Stimulated activated CD8-positive, alpha-beta memory T cell treated with anti-CD3 and anti-CD28 coated beads, Interleukin-12 subunit alpha, Interleukin-12 subunit beta, amount 100 ng/mL, for 1 hour (primary cell): ENCODE measurements at regions not wholly inside any gene's neighbourhood (a gene's known extent, or its start where the extent isn't known, plus 50 kb on each side); places are given as distances from the start of the nearest gene placed in this dataset.

Source experiments
- DNase-seq: peaks from one replicate; pipeline ENCODE4 v3.0.0-alpha.2; 2020; ENCODE audit warnings: low read depth

DNA sequence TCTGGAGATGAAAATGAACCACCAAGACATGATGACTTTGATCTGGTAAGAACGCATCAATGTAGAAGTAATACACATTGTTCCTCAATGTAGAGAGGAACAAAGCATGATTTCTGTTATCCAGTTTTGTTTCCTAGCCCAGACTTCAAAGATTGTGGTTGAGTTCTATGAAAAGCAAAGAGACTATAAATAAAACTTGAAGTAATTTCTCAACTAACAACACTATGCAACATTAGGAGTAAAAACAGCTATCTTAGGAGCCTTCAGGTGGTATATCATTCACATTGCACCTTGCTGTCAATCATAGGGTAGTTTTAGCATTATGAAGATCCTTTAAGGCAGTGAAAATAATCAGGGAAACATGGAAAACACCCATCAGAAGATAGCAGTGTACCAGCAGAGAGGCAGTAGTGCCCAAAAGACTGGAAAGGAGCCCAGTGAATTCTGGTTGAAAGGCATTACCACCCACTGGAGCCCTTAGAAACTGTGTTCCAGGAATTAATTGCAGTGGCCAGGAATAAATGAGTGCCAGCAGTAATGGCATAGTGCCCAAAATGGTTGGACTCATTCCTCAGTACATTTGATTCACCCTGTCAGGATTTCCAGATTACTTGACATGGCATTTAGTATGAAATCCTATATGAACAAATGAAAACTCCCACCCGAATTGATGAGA lies 300.7 kb upstream of the CXXC4 start:
- DNase-seq: no peak

GRCh38 chr4:104811727-104812126 lies 317.0 kb upstream of the CXXC4 start:
- DNase-seq: no peak

DNA sequence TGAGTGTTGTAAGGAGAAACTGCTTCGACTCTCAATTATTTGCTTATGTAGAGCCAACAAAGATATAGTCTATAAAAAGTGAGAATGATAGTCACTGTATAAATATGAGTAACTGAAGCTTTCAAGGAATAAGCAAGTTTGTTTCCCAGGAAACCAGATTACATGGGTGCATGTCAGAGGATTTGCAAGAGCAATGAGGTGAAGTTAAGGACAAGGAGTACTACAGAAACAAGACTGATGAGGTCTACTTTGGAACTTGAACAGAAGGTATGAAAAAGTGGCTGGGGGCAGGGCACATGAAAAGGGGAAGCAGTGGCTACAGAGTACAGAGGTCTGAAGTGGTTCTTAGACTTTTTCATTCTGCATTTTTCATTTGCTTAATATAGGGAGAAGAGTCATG lies 321.0 kb upstream of the CXXC4 start:
- DNase-seq: no peak

DNA sequence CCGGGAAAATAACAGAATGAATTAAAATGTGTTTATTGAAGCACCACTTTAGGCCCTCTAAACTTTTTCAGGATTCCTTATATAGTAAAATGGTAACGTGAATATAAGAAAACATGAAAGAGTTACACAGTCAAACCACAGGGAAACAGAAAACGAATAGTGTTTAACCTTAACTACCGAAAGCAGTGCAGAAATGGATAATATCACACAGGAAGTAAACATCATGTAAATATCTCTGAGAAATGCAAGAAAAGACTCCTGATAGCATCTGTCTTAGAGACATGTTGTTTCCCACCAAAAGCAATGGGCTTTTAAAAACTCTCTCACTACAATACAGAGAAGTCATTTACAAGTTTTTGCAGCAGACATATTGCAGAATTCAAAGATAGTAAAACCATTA lies 323.9 kb upstream of the CXXC4 start:
- DNase-seq: no peak

GRCh38 chr4:104826171-104826570 lies 320.5 kb upstream of the TET2 start:
- no peak for DNase-seq

DNA sequence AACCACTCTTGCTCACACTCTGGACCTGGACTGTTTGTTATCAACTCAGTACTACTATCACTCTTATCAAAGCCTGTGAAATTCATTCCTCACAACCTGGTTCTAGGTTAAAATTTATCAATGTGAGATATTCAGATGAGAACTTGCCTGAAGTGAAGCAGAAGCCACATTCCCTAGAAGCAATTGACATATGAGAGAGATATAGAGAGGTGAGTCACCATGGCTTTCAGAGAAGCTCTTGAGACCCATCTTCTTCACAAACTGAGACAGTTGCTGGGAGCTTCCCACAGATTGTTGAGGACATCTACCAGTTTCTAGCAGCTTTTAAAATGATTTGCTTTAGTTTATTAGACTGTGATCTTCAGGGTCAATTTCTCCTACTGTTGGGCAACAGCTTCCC lies 316.9 kb upstream of the TET2 start:
- no peak for DNase-seq

DNA sequence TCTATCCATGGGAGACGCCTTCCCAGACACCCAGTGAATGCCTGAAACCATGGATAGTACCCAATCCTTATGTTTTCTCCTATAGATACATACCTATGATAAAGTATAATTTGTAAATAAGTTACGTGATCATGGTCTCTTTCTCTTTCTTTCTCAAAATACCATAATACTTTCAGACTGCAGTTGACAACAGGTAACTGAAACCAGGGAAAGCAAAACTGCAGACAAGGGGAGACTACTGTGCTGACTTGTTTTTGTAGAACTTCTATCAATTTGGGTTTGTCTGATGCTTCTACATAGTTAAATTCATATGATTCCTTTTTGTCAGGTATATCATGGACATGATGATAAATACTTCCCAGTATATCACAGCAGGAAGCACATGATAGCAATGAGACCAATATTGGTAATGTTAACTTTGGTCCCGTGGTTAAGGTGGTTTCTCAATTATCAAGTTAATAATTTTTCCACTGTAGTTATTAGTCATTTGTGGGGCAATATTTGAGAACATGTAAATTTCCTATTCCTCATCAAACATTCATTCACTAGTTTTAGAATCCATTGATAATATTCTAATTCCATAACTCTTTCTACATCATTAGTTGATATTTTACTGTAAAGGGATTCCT lies 298.0 kb upstream of the TET2 start:
- DNase-seq: no peak

DNA sequence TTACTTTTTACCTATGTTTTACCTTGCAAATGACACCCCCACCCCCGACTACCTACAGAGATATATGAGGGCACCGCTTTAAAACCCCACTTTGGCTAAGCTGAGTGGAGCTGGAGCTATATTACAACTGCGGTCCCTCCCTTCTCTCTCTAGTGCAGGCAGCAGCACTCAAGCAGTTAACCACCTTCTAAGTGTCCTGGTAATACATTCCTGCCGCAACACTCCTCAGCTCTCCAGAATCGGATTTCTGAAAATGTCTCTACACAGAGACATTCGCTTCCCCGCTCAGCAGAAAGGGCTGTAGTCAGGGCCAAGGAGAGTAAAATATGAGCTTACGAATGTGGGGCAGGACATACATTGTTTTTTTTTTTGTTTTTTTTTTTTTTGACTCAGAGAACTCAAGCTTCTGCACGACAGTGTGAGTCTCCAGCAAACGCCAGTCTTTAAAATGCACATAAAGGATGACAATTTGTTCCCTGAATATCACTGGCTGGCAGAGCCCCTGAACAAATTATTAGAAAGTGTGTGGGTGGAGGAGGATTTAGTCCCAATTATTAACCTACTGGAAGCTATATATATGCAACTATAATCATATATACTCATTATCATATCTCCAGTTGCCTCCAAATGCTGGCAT lies 287.0 kb upstream of the TET2 start:
- no peak for DNase-seq

GRCh38 chr4:104860238-104861123 lies 286.2 kb upstream of the TET2 start:
- DNase-seq: peak; percentile 25

DNA sequence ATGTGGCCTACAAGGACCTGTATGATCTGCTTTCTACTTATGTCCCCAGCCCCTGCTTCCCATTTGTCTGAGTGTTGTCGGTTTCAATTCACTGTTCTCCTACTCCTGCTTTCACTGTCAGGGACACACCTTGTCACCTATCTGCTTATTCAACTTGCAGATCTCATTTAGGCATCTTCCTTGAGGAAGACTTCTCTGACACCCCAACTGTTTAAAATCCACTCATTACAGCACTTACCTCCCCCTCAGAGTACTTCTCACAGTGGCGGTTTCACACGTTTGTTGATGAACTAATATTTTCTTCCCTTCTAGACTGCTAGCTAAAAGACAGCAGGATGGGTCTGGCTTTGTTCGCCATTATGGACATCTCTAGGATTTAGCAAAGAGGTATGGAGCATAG lies 279.9 kb upstream of the TET2 start:
- no peak for DNase-seq

DNA sequence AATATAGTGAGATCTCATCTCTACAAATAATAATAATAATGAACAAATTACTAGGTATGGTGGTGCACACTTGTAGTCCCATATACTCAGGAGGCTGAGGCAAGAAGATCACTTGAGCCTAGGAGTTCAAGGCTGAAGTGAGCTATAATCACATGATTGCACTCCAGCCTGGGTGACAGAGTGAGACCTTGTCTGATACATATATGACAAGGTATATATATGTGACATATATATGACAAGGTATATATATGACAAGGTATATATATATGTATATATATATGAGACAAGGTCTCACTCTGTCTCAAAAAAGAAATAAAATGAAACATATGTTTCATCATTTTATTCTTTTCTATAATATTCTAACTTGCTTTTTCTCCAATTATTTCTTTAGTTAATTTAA lies 278.1 kb upstream of the TET2 start:
- no peak for DNase-seq

DNA sequence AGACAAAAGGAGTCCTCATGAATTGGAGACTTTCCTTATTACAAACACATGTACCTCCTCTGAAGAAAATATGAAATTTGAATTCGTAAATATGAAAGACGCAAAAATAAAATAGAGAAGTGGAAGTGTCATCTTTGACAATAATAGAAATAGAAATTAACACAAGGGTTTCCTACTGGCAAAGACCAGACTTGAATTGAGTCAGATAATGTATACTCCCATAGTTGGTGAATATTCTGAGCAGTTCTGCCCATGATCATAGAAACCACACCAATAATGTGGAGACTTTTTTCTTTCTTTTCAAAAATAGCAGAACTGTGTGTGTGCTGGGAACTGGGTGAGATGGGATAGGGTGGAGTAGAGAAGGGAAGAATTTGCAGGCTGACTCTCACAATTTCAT lies 277.7 kb upstream of the TET2 start:
- no peak for DNase-seq

DNA sequence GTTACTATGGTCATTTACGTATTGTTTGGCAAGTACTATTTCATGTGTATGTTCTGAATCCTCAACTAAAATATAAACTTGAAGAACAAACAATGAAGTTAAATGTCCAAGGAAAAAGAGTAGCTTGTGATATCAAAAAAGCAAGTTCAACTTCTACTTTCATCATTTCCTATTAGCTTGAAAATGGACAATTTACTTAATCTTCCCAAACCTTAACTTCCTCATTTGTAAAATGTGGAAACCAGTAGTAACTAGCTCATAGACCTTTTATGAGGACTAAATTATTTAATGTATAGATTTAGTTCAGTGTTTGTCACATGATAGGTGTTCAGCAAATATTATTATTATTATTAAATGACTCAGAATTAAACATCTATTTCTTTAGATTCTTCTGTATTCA lies 276.8 kb upstream of the TET2 start:
- DNase-seq: no peak

GRCh38 chr4:104870495-104871233 lies 276.0 kb upstream of the TET2 start:
- DNase-seq: no peak

GRCh38 chr4:104878936-104879335 lies 267.7 kb upstream of the TET2 start:
- DNase-seq: no peak

GRCh38 chr4:104879367-104879766 lies 267.3 kb upstream of the TET2 start:
- DNase-seq: no peak

DNA sequence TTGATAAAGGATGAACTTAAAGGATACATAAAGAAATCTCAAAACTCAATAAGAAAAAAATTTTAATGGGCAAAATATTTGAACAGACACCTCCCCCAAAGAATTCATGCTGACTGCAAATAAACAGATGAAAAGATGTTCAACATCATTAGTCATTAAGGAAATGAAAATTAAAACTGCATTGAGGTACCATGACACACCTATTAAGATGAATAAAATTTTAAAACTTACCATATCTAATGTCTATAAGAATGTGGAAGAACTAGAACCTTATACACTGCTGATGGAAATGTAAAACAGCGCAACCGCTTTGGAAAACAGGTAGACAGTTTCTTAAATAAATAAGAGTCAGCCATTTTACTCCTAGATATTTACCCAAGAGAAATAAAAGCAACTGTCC lies 266.8 kb upstream of the TET2 start:
- DNase-seq: no peak

DNA sequence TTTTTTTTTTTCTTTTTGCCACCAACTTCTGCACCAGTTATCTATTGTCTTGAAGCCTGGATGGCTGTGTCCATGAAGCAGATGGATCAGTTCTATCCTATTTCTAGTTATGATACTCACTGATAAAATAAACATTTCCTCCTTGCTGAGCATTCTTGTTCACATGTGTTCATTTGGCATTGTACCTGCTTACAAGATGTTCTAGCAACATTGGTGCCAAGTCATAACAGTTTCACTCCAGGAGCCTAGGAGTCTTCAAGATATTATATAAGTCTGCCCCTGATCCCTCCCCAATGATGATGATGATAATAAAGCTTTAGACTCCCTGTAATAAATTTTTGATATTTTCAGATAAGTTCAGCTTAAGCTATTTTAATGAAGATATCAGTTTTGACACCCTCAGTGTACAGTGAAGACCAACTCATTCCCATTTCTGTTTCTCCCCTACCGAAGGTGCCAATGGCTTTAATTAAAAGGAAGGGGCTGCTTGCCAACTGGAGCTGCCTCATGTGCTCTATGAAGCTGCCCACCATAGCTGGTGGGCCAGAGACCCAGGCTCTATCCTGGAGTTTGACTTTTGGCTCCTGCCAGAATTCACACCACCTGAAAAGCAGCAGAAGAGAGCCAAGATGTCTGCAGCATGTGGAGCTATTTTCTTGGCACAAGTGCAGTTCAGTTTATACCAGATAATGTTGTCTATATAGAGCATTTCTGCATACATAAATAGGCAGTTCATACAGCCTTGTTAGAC lies 265.4 kb upstream of the TET2 start:
- DNase-seq: no peak

DNA sequence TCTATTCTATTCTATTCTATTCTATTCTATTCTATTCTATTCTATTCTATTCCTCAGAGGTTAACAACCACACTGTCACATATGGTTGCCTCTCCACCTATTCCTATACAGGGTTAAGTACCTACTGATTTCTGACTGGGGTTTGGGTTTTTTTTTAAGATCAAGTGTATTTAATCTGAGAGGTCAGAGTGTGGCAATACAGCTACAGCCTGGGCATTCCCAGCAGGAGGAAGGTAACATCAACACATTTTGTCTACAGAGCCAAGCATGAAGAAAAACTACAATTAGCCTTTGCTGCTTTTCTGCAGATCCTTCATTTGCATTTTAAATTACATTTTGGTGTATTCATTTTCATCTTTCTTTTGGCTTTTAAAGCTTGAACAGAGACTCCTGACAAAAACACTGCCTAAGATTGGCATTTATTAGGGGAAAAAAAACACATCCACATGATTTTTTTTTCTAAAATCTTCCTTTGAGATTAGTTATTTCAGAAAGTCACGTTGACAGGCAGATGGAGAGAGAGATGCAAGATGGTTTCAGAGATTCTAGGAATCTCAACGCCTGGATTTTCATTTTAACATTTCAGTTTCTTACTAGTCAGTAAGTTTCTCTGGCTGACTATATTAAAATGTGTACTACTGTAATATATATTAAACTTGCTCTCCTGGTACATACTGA lies 255.9 kb upstream of the TET2 start:
- DNase-seq: no peak
